ENCODE measurements at regions not wholly inside any gene's neighbourhood (a gene's known extent, or its start where the extent isn't known, plus 50 kb on each side); places are given as distances from the start of the nearest gene placed in this dataset.

DNA sequence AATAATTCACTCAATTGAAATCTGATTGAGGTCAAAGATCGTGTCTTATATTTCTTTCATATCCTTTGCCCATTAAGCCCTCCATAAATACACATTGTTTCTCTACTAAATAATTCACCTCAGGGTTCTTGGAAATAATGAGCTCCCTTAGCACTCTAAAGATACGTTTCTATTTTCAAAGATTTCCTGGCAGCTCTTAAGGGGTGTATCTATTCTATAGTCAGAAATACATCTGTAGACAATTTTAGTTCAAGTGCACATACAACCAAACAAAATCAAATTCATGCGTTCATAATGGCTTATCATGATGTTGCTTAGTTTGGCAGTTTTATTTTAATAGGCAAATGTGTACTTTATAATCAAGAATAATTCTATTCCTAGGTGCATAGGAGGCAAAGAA lies 361.1 kb upstream of the DDHD1 start:
- H4K20me1 ChIP-seq (ENCODE audit: insufficient read depth): no peaks in the 10 kb centered on the region
- no peaks in the 10 kb centered on the region for H3K79me2 ChIP-seq (ENCODE audit: low read depth)
- no TSS peak for BruUV-seq (replicated peaks)
- no peak overlapping the region for H3K4me3 ChIP-seq
- ChIA-PET POLR2A (ENCODE audit: unreplicated experiment) (no interaction called here), CTCF (no interaction called here)
- H3K9me2 ChIP-seq (ENCODE audit: insufficient read depth): no peaks in the 10 kb centered on the region
- DNase-seq: no peak
- H3K4me2 ChIP-seq: no peak overlapping the region
- TF ChIP-seq, protein P1, sequence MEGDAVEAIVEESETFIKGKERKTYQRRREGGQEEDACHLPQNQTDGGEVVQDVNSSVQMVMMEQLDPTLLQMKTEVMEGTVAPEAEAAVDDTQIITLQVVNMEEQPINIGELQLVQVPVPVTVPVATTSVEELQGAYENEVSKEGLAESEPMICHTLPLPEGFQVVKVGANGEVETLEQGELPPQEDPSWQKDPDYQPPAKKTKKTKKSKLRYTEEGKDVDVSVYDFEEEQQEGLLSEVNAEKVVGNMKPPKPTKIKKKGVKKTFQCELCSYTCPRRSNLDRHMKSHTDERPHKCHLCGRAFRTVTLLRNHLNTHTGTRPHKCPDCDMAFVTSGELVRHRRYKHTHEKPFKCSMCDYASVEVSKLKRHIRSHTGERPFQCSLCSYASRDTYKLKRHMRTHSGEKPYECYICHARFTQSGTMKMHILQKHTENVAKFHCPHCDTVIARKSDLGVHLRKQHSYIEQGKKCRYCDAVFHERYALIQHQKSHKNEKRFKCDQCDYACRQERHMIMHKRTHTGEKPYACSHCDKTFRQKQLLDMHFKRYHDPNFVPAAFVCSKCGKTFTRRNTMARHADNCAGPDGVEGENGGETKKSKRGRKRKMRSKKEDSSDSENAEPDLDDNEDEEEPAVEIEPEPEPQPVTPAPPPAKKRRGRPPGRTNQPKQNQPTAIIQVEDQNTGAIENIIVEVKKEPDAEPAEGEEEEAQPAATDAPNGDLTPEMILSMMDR (conservative IDR thresholded peaks at IDR 0.05): no peak
- no peaks in the 10 kb centered on the region for H3K9me3 ChIP-seq (ENCODE audit: insufficient read depth, low read depth)
- H2AFZ ChIP-seq: no peak overlapping the region
- no peak overlapping the region for H3K27ac ChIP-seq
- no peaks in the 10 kb centered on the region for H3K36me3 ChIP-seq (ENCODE audit: low read depth)
- H3K27me3 ChIP-seq (ENCODE audit: insufficient read depth, low read depth): no peaks in the 10 kb centered on the region
- H3F3A ChIP-seq (ENCODE audit: insufficient read depth, low read depth): no peaks in the 10 kb centered on the region
- H3K4me1 ChIP-seq (replicated peaks; ENCODE audit: insufficient read depth): no peaks in the 10 kb centered on the region
- intact Hi-C loops (cut with micrococcal nuclease; ENCODE audit: unreplicated experiment): no loop called here

DNA sequence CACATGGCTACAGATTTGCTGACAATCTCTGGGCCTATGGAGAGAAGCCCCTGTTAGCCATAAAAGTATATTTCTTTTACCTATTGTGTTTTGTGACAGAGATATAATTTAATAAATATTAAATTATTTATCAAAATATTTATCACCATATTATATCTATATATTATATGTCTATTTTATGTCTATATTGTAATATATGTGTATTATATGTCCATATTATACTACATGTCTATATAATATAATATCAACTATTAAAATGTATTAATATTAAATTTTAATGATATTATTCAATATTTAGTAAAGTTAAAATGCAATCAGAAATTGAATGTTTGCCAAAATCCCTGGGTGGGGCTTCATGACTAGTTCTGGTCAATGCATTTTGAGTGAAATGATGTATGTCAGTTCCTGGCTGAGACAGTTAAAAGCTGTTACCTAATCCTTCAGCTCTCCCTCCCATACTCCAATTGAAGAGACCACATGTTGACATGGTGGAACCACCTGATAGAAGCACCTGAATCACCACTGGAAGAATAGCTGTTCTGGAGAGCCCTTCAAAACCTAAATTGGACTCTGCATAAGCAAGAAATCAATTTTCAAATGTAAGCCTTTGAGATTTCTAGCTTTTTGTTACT lies 357.3 kb upstream of the DDHD1 start:
- BruUV-seq (replicated peaks): no TSS peak
- POLR2A ChIA-PET (ENCODE audit: unreplicated experiment): no interaction called here
- Histone ChIP-seq H4K20me1 (ENCODE audit: insufficient read depth) (no peaks in the 10 kb centered on the region), H3K36me3 (ENCODE audit: low read depth) (no peaks in the 10 kb centered on the region), H3F3A (ENCODE audit: insufficient read depth, low read depth) (no peaks in the 10 kb centered on the region), H3K9me2 (ENCODE audit: insufficient read depth) (no peaks in the 10 kb centered on the region), H3K9me3 (ENCODE audit: insufficient read depth, low read depth) (no peaks in the 10 kb centered on the region), H3K4me3 (no peak overlapping the region), H3K27me3 (ENCODE audit: insufficient read depth, low read depth) (no peaks in the 10 kb centered on the region), H3K27ac (no peak overlapping the region), H3K79me2 (ENCODE audit: low read depth) (no peaks in the 10 kb centered on the region), H3K4me1 (replicated peaks; ENCODE audit: insufficient read depth) (no peaks in the 10 kb centered on the region), H3K4me2 (no peak overlapping the region), H2AFZ (no peak overlapping the region)
- CTCF ChIA-PET: no interaction called here
- intact Hi-C loops (cut with micrococcal nuclease; ENCODE audit: unreplicated experiment): no loop called here
- TF ChIP-seq, protein P1 (conservative IDR thresholded peaks at IDR 0.05): no peak
- TF ChIP-seq EZH2 (IDR thresholded peaks at IDR 0.05; ENCODE audit: low read depth): no peak
- DNase-seq: no peak

DNA sequence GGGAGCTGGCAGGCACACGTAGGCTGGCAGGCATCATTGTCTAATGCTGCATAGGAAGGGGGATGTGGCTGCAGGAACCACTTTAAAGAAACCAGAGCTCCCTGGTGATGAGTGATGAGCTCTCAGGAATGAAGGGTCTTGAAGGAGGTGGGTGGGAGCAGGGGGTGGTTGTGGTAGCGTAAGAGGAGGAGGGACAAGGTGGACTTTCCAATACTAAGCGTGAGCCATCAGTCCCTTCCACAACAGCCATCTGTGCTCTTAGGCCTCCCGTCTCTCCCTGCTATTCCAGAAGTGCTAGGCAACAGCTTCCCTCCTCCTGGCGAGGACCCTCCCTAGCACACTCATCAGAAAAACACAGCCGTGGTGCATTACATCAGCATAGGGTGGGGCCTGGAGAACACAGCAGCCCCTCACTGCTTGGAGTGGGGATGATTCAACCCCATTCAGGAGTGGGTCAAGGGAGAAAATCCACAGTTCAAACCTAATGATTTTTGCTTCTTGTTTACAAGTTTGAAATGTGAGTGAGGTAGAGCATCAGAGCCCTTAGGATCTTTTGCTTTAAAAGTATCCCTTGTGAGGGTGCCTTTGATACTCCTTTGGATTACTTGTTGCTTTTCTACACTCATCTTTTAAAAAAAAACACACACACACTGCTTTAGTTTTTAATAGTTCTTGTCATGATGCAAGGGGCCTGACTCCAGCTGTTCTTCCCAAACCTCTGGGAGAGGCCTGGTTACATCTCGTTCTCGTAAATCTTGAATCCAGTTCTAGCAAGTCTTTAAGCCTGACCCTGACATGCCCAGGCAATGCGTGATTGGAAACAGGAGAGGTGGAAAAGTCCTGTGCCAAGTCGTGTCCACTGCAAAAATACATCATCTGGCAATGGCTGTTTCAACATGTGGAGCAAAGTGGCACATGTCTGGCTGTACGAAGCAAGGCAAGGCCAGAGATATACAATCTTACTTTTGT lies 356.4 kb upstream of the DDHD1 start:
- Histone ChIP-seq H3F3A (ENCODE audit: insufficient read depth, low read depth) (no peaks in the 10 kb centered on the region), H3K4me1 (replicated peaks; ENCODE audit: insufficient read depth) (no peaks in the 10 kb centered on the region), H3K9me3 (ENCODE audit: insufficient read depth, low read depth) (no peaks in the 10 kb centered on the region), H3K4me2 (no peak overlapping the region), H3K27ac (no peak overlapping the region), H3K79me2 (ENCODE audit: low read depth) (no peaks in the 10 kb centered on the region), H2AFZ (no peak overlapping the region), H3K4me3 (no peak overlapping the region), H3K36me3 (ENCODE audit: low read depth) (no peaks in the 10 kb centered on the region), H4K20me1 (ENCODE audit: insufficient read depth) (no peaks in the 10 kb centered on the region), H3K27me3 (ENCODE audit: insufficient read depth, low read depth) (no peaks in the 10 kb centered on the region), H3K9me2 (ENCODE audit: insufficient read depth) (no peaks in the 10 kb centered on the region)
- no peak for TF ChIP-seq EZH2 (IDR thresholded peaks at IDR 0.05; ENCODE audit: low read depth)
- TF ChIP-seq, protein P1 (conservative IDR thresholded peaks at IDR 0.05): no peak
- no peak for DNase-seq
- CTCF ChIA-PET: no interaction called here
- POLR2A ChIA-PET (ENCODE audit: unreplicated experiment): no interaction called here
- BruUV-seq (replicated peaks): no TSS peak
- intact Hi-C loops (cut with micrococcal nuclease; ENCODE audit: unreplicated experiment): no loop called here
